Anterior cingulate cortex (tissue), 58 donors: ENCODE measurements at regions not wholly inside any gene's neighbourhood (a gene's known extent, or its start where the extent isn't known, plus 50 kb on each side); places are given as distances from the start of the nearest gene placed in this dataset.

Experiments
- DNase-seq, 58 donors: peaks; one replicate each; lab custom pipeline; 2025; lab: John Stamatoyannopoulos, UW

DNA sequence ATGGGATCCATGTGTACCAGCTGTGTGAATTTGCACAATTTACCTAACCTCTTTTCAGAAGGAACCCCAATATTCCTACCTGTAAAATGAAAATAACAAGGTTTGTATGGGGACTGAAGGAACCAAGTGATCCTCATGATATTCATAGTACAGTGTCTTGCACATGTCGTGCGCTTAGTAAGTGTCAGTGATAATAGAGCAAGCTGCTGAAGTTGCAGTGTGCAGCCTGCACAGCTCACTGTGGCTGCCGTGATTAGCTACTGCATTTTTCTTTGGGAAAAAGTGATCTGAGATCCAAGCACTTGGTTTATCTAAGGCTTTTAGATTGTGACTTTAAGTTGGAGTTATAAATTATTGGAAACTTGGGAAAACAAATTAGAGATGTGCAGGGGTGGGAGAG, 135.9 kb upstream of the FRY start:
- DNase-seq: no peak

DNA sequence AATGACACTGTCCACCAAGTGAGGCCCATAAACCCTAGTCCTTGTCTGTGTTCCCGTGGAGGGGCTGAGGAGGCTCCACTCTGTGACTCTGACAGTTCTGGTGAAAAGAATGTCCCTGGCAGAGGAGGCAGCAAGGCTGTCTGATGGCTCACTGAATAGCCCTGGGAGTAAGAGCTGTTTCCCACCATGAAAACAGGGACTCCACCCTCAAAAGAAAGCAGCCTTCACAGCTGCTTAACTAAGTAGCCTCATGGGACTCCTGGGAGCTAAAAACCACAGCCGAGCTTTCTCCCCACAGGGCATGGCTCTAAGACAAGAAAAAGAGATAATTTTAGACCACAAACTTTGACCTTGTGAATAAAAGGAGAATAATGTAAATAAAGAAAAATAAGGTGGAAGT, 135.1 kb upstream of the FRY start:
- DNase-seq: no peak

DNA sequence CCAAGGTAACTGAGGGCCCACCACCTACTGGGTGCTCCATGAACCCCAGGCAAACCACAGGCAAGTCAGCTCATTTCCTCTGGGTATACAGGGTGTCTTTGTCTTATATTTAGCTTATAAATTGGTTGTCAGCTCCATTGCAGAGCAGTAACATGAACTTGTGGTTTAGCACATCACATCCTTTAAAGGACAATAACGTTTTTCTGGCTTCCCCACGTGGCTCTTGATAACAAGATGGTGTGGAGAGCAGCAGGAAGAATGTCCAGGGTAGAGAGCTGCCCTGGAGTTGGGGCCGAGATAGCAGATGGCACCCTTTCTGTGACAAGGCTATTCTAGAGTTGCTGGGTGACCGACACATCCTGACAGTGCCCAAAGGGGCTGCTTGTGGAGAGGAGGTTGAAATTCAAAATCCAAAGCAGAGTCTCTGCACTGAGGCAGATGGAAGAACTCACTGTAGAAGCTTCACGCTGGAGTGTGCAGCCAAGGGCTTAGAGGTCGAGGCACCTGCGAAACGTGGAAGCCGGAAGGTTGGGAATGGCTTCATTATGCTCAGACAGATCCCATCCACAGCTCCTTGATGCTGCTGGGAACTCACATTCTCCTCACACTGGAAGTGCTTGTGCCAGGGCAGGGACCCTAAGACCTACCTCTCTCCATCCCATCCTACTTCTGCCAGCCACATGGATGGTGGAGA, 133.0 kb upstream of the FRY start:
- no peak for DNase-seq

- no peak for DNase-seq
Observed at GRCh38 chr13:31901985-31902384, 129.6 kb upstream of the FRY start.

DNA sequence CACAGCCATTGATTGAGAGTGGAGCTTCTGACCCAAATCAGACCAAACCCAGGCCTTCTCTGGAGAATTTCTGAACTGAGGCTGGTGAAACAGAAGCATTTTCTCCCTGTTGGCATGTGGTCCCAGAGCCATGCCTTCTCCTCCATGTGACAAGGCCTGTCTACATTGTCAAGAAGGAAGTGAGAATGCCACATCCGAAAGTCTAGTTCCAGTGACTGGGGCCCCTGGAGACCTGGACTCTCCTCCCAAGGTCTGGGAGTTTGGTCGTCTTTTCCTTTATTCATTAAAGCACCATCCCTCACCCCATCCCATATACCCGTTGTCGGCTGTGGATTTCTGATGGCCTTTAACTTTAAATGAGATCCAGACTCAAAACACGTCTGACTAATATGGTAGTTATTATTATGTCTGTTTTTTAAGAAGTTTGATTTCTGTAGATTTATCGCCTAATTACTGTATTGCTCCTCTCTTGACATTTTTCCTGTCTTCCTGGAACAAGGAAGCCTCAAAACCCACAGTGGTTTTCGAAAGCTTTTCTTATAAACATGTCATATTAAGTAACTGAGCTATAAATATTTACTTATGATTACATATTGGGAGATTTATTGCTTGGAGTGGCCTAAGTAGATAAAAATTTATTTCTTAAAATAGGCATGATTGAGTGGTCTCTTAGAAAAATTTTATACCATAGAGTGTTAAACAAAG, 128.3 kb upstream of the FRY start:
- DNase-seq: no peak

DNA sequence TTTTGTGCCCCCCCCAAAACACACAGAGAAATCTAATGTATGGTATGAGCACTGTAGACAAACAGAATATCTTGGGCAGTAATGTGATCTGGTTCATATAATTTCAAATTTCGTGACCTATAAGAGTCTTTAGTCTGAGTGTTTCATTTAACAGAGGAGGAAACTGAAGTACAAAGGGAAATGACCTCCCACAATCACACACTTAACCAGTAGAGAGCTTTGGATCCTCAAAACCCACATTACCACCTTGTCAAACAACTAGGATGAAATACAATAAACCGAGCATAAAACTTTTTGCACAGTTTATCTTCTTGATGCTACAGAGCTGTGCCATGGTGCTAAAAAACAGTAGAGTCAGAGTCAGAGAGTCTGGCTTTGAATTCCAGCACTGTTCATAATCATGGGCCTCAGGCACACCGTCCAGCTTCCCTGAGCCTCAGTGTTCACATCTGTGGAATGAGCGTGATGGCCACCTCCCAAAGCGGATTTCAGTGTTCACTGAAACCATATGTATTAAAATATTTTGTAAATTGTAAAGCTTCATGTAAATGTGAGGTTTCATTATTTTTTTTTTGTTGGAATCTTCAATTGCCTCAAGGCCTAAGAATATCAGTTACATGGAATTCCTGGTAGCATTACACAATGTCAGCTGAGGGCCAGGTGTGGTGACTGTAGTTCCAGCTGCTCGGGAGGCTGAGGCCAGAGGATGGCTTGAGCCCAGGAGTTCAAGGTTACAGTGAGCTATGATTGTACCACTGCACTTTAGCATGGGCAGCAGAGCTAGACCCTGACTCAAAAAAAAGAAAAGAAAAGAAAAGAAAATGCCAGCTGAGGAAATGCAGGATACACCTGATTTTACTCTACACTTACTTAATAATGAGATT, 126.4 kb upstream of the FRY start:
- no peak for DNase-seq

DNA sequence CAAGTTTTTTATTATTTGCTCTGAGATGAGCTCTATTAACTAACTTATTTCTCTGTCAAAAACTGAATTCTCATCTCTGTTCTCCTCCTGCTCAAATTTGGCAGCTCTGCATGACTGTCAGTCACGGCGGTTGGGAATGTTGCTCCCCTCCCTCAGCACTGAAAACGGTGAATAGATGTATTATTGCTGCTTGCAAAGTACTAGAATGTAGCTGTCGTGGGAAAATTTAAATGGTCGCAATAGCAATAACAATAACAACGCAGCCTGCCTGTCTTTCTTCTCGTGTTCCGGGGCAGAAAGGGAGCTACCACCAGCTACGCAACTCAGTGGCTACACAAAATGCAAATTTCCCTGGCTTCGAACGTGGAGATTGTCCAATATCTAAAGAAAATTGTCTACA, 125.6 kb upstream of the FRY start:
- DNase-seq: peak in 1 of 58 donors; percentile 13

DNA sequence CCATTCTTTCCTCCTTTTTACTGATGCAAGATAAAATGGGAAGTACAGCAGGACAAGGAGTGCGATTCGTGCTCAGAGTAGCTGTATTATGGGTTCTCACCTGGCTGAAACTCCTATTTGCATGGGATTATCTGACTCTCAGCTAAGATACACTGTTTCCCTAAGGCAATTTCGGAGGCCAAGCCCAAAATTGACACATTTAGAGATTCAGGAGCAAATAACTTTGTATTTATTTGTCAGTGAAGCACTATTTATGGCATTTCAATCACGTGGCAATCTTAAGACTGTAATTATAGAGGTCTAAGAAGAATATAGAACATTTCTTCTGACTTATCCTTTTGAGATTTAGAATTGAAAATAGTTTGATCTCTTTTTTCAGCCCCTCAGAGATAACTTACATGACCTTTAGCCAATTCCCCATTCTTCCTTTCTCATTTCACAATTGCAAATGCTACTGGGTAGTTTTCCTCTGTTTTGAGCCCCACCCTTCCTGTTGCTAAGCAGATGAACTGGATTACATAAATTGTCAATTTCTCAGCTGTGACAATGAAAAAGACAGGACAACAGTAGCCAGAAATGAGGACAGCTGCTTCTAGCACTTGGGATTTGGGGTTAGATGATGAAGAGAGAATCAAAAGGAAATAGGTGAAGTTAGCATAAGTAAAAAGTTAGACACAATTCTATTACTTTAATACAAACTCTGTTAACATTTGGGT, 122.7 kb upstream of the FRY start:
- DNase-seq: no peak

DNA sequence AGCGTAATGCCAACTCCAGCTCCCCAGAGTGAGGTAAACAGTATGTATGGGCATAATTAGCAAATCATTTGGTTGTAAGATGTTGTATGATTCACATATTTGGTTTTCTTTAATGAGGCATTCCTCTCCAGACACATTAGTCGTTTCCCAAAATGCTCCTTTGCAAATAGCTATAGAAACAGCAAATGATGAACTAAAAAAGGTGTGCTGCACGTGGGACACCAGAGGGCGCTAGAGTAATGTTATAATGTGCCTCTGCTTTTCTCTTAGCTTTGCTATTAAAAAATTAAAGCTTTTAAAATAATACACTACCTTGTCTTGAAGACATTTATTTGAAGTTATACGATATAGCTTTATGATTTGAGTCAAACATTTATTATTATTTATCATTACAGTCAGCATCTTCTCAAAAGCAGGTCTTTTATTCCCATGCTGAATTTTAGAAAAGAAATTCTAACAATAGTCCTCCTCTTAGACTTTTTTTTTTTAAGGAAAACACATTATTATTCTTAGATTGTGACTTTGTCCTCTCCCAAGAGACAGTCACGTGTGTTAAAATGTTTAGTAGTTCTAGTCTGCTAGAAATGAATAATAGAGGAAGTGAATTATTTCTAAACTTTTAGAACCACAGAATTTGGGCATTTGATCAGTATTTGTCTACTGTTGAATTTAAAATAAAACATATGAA, 121.6 kb upstream of the FRY start:
- DNase-seq: peak in 32 of 58 donors; percentile 1 to 60 (median 13)

DNA sequence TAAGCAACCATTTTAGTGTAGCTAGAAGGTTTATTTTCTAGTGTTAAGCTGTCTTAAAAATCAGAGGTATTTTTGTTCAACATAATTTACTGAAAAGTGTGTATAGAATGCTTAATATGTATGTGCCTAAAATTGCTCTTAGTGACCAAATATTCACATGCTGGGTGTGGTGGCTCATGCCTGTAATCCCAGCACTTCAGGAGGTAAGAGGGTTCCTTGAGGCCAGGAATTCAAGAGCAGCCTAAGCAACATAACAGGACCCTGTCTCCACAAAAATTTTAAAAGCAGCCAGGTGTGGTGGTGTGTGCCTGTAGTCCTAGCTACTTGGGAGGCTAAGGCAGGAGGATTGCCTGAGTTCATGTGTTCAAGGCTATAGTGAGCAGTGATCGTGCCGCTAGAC, 120.9 kb upstream of the FRY start:
- DNase-seq: no peak

- no peak for DNase-seq
Observed at GRCh38 chr13:31912647-31913401, 118.8 kb upstream of the FRY start.

- DNase-seq: no peak
Observed at GRCh38 chr13:31913459-31913858, 118.1 kb upstream of the FRY start.

DNA sequence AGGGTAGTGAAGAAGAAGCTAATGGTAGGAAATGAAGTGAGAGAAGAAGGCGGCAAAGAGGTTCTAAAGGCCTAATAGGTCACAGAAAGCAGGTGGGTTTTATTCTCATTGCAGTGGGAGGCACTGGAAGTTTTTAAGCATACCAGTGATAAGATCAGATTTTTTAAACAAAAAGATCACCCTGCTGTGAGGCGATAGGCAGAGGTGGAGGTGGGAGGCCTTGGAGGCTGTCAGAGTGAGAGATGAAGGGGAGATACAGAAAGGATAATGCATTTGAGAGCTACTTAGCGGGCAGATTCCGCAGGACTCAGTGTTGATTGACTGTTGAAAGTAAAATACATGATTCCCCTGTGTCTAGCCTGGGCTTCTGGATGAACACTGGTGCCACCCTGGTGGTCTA, 116.7 kb upstream of the FRY start:
- DNase-seq: no peak

GRCh38 chr13:31918707-31919106, 112.9 kb upstream of the FRY start:
- DNase-seq: no peak

GRCh38 chr13:31919241-31919640, 112.3 kb upstream of the FRY start:
- DNase-seq: no peak

DNA sequence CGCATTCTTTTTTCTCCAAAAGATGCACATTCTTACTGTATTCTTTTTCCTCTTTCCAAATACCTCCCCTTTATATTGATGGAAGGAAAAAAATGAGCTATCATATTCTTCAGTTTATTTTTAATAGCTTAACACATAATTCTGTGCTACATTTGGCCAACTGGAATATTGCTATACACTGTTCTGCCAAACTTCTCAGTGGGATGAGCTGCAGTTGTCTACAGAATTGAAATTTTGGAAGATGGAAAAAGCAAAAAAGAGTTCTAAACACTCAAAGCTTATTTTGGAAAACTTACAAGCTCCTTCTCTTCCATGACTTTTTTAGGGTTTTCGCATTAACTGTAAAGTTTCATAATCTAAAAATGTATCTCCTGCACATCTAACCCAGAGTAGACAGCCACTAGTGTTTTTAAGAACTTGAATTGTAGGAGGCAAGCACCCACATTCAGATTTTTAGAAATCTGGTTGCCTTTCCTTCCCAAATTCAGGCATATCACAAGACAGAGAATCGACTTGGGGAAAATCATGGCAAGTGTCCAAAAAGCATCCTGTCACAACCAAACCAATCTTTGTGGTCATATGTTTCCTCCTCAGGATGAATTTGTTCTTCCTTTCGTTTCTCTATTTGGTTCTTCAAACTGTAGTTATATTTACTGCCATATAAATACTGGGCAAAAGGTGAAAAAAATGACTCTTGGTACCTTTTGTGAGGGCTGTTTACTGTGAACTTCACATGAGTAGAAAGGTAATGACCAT, 111.4 kb upstream of the FRY start:
- DNase-seq: no peak

DNA sequence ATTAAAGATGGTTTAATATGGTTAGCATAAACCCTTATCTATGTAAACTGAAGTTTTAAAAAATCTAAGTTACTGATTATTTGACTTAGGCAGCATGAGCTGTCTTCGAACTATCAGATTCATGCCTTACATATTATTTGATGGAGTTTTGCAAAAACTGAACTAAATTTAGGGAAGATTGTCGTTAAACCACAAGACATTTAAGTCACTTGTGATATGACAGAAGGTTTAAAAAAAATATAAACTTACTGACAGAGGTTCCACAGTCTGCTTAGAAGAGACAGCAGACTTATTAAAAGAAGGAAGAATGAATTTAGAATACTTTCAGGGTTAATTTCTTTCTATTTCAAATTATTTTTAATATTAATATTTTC, 110.9 kb upstream of the FRY start:
- no peak for DNase-seq

- no peak for DNase-seq
Observed at GRCh38 chr13:31922724-31923123, 108.8 kb upstream of the FRY start.
